GM21367 (cell line): ENCODE measurements at regions not wholly inside any gene's neighbourhood (a gene's known extent, or its start where the extent isn't known, plus 50 kb on each side); places are given as distances from the start of the nearest gene placed in this dataset.

Experiments used
- ATAC-seq: cut with Tn5 transposase; IDR thresholded peaks from one replicate; pipeline ENCODE4 v1.9.1; 2021; ENCODE audit not compliant: unreplicated experiment

DNA sequence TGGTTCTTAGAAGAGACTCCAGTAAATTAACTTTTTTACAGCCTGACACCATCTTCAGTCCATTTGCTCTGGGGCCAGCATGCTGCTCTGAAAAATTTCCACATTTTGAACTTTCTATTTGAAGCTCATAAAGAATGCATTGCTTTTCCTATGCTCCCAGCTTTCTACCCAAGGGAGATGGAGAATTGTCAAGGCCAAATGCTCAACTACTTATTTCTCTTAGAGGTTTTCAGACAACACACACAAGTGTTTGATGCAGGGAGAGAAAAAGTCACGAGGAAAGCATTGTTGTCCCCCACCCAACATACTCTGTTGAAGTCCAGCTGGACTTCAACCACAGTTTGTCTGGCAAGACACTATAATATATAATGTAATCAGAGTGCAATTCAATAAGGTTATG, 100.3 kb upstream of the CADPS start:
- ATAC-seq: no peak

DNA sequence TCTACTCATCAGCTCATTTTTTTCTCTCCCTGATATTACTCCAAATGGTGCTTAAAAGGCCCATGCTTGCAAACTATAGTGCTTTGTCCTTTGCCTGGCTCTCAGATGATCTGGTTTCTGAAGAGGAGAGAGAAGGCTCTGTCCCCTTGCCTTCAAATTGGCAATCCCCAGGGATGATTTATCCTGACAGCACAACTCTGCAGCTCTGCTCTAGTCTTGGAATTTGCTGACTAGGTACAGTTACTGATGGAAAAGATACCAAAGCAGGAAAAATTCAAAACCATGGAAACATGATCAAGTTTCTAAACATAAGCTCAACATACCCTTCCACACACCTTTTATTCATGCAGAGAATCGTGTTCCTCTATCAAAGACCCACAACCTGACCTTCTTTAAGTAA, 106.7 kb upstream of the CADPS start:
- no peak for ATAC-seq

DNA sequence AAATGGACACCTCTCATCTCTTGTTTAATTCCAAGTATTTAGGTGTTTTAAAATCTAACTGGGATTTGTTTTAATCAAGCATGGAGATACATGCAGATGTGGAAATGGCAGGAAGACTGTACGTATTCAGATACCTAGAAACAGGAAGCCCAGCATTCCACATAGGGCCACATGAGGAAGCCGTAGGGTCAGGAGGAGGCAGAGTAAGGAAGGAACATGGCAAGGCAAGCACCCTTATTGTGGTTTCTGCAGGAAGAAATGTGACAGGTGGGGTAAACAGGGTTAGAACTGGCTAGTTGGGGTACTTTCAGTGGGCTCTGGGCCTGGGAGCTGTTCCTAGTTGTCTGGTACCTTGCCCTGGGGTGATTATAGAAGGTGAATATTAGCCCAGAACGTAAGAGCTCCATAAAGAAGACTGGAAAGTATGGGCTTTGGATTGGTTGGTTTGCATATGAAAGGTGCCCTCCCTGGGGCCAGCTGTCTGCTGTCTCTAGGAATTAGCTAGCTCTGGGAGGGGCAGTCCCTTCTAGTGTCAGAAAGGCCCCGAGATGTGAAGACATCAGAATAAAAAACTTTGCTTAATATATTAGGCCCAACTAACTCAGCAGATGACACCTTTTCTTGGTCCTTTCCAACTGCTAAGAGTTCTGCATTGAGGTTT, 107.7 kb upstream of the CADPS start:
- no peak for ATAC-seq

DNA sequence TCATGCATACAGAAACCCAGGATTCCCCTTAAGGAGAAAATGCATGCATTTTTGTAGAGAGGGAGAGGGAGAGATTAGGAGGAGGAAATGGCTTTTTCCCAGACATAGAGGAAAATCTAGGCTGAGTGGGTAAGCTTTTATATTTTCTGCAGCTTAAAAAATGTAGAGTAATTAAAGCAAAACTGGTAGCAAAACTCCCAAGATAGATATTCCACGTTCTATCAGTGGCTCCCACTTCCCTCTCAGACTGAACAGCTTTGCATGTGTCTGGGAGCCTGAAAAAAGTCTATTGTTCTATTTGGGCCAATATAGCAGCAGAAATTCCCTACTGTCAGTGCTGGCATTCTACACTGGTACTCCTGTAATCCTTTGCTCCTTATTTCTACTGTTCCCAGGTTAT, 110.8 kb upstream of the CADPS start:
- ATAC-seq: no peak

DNA sequence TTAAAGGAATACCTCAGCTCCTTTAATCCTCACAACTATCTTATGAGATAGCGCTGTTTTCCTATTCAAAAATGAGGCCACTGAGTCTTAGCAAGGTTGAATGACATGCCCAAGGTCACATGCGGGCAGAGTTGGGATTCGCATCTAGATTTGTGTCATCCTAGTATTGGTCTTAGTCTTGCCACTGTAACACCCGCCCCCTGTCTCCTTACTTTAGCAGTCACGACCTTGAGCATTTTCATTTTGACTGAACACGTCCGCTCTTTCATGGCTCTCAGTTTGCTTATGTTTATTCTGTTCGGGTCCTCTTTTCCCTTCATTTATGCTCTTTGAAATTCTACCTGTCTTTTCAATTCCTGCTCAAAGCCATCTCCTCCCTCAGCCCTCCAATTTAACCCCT, 112.5 kb upstream of the CADPS start:
- no peak for ATAC-seq

DNA sequence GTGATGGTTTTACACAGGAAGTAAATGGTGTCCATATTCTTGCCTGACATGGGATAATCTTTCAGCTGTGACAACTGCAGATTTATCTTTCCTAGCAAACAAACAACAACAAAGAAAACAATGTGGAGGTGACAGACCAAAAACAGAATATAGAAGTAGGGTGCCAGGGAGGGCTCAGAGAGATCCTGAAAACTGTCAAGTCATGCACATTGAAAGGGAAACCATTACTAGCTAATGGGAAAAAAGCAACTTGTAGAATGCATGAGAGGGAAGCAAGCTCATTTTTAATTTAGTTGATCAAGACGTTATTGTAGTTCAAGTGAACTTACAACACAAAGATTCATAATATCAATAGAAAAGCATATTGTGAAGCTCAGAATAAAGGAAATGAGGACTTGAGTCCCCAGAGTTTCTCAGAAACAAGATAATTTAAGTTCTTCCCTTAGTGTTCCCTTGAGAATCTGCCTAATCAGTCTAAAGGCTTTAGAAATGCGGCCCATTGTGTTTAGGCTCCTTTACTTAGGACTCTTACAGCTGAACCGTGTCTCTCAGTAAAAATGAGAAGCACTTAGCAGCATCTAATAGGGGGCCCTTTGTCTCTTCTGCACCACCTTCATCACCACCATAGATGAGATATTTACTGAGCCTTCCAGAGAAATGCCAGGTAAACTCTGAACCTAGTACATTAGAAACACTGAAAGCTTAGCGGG, 115.6 kb upstream of the CADPS start:
- no peak for ATAC-seq

DNA sequence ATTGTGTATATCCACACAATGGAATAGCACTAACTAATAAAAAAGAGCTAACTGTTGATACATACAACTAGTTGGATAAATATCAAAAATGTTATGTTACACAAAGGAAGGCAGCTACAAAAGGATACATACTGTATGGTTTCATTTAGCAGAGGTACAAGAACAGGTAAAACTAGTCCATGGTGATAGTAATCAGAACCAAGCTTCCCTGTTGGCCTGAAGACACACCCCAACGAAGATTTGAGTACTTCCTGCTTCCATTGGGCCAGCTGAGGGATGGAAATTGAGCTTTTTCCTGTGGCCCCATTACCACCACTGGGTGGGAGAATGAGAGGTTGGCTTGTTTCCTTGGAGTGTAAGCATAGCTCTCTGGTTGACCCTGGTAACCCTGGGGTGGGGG, 117.3 kb upstream of the CADPS start:
- no peak for ATAC-seq

DNA sequence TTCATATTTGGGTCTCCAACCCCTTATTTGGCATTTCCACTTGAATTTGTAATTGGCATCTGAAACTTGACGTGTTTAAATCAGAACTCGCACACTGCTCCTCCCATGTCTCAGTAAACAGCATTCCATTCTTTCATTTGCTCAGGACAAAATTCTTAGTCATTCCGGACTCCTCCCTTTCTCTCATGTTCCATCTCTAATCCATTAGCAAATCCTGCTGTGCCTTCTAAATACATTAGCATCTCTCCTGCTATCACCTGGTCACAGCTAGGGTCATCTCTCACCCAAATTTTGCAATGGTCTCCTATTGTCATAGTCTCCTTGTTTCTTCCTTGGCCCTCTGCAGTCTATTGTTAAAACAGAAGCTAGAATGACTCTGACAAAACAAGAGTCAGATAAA, 119.9 kb upstream of the CADPS start:
- no peak for ATAC-seq

DNA sequence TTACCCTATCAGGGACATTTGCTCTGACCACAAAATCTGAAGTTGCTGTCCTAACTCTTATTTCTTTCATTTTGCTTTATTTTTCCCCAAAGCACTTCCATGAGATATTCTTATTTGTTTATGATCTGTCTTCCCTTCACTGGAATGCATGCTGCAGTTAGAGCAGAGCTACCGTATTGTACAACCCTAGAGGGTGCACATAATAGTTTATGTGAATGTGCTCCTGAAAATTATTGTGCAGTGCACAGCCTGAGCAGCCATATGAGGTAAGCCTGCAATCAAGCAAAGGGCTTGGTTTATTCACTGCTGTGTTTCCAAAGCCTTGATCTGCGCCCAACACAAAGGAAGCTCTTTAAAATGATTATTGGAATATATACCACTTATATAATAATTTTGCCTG, 120.3 kb upstream of the CADPS start:
- ATAC-seq: no peak

DNA sequence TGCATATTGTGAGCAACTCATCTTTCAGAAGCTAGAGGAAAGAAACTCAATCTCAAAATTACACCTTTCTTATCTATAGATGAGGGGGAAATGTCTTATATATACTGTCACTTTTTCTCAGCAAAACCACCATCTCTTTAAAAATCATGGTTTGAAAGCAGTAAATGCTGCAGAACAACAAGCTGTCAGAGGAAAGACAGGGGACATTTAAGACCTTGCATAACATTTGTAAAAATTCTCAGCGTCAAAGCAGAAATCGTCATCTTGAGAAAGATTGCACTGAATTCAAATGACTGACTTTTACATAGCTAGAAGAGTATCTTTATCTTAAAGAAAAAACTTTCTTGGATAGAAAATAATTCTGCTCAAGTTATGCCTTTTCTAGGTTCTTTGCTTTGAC, 122.2 kb upstream of the CADPS start:
- no peak for ATAC-seq

DNA sequence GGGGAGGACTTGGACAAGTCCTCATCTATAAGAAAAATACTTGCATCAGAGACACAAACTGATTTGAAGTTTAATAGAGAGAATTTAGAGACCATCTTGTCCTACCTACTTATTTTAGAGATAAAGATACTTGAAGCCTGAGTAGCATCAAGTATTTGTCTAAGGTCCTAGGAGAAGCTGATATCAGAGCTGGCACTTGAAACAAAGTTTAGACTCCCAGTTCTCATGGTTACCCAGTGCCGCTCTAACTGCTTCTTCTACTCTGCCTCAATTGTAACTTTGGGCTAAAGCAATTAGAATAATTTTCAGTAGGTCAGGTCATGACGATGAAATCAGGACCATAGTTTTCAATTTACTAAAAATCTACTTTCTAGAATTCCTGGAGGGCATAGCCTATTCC, 123.9 kb upstream of the CADPS start:
- ATAC-seq: no peak

DNA sequence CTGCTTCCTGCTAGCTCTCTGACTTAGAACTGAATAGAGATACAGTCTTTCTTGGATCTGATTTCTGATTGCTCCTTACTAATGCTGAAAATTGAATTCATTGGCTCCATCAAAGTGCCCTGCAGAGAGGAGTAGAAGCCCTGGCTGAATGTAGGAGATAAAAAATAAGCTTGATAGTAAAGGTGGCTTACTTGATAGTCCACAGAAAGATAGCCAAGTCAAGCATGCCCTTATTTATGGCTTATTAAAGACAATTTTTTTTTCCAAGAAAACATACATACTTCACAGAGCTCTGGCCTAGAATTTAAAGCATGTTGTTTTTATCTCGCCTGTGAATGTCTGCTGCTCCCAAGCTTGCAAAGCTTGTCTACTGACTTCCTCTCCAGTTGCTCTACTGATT, 124.6 kb upstream of the CADPS start:
- no peak for ATAC-seq

DNA sequence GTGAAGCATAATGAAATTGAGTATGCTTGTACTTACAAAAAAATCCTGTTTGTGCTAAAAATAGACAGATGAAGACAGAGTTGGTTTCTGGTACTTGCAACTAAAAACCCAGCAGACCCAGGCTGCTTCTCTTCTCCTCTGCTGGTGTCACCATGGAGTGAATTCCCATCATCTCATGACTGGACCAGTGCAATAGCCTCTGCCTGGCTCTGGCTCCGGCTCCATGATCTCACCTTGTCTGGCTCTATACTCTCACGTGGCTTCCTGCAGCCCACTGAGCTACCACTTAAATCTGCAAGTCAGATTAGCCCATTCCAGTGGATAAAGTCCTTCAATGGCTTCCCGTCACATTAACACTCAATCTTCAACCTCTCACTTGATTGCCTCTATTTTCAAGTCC, 129.2 kb upstream of the CADPS start:
- ATAC-seq: no peak

DNA sequence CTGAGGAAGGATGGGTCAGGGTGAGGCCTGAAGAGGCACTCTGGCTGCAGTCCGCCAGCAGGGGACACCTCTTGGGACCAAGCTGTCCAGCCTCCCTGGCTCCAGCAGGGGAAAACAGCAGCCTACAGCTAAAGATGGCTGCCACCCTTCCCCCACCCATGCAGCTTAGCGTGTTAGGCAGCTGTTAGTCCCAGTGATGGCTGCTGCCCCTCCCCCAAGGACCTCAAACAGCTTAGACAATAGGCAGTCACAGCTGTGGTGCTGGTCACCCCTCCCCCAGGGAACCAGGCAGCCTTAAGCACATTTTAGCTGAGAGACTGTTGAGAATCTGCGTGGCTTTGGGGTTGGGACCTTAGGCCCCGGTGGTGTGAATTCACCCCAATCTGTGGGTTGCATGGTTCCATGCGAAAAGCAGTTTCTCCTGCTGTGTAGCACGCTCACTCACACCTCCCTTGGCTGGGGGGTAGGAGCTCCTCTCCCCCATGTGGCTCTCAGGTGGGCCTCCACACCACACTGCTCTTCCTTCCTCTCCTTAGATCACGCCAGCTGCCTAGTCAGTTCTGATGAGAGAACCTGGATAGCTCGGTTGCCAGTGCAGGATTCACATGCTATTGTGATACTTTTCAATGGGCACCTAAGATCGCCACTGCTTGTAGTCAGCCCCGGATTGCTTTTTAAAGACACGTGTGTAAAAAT, 140.5 kb upstream of the CADPS start:
- ATAC-seq: no peak

DNA sequence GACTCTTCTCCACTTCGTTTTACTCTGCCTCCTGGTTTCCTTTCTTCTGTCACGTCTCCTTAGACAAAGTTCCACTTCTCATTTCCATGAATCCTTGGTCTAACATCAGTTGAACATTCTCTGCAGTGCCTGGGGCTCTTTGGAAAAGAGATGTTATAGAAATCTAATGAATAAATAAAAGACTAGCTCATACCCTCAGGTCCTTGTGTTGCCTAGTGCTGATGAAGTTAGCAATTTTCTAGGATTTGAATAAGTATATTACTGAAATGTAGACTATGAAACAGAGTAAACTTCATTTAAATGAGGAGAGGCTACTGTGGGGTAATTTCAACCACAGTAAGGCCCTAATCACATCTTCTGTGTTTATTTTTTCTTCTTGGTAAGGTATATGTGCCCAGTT, 146.9 kb upstream of the CADPS start:
- ATAC-seq: no peak

DNA sequence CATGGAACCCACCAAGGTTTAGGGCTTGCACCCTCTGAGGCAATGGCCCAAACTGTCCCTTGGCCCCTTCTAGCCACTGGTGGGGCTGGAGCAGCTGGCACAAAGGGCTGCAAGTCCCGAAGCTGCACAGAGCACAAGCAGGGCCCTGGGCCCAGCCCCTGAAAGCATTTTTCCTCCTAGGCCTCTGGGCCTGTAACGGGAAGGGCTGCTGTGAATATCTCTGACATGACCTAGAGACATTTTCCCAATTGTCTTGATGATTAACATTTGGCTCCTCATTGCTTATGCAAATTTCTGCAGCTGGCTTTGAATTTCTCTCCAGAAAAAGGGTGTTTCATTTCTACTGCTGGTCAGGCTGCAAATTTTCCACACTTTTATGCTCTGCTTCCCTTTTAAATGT, 151.5 kb upstream of the CADPS start:
- ATAC-seq: no peak

DNA sequence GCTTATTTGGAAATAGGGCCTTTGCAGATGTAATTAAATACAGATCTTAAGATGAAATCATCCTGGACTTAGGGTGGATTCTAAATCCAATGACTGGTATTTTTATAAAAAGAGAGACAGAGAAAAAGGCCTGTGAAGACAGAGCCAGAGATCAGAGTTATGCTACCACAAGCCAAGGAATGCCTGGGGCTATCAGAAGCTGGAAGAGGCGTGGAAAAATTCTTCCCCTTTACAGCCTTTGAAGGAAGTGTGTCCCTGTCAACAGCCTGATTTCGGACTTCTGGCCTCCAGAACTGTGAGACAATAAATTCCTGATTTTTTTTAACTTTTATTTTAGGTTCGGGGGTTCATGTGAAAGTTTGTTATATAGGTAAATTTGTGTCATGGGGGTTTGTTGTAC, 154.1 kb upstream of the CADPS start:
- no peak for ATAC-seq

DNA sequence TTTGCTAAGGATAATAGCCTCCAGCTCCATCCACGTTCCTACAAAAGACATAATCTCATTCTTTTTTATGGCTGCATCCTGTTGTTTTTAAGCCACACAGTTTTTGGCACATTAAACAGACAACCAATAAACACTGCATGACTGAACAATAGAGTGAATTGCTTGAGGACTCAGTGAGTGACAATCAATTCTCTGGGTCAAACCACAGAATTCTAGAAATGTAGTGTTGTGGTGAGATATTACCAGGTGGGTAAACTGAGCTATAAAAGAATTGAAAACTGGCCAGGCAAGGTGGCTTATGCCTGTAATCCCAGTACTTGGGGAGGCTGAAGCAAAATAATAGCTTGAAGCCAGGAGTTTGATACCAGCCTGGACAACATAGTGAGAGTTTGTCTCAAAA, 154.7 kb upstream of the CADPS start:
- no peak for ATAC-seq

DNA sequence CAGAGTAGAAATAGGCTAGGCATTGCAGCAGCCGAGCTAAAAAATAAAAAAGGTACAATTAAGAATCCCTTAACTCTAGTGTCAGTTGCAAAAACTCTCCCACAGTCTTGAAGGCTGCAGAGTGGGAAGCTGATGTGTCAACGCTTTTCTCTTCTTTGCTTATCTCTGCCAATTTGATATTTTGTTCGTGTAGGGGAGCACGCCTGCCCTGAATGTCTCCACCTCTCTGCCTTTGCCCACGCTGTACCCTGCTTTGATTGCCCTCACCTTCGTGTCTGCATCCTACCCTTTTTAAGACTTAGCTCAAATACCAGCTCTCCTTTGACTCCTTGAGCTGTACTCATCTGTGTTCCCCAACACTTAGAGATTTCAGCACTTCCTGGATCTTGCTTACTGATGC, 155.4 kb upstream of the CADPS start:
- ATAC-seq: no peak

DNA sequence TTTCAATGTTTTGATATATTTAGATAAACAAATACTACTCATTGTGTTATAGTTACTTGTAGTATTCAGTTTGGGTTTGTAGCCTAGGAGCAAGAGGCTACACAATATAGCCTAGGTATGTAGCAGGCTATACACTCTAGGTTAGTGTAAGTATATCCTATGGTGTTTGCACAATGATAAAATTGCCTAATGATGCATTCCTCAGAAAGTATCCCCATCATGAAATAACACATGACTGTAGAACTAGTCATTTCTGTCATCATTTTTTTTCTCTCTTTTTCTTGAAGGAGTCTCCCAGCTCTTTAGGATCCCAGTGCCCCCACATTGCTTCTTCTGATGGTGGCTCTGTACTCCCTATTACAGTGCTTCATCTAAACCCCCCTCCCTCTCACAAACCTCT, 157.7 kb upstream of the CADPS start:
- ATAC-seq: no peak

DNA sequence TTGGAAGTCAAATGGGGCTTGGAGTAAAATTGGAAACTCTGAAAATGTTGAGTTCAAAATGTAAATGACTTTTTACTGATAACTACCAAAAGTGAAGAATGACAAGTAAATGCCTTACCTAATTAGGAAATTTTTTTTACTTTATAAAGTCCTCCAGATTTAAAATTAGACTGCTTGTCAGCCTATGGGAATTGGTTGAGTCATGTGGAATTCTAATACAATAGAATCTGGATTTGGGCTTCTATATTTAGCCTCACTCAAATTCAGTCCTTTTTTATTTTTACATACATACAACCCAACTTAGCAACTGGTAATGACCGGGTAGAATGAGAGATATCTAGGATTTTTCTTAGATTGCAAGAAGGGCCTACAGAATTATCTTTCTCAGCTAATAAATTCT, 158.9 kb upstream of the CADPS start:
- no peak for ATAC-seq

DNA sequence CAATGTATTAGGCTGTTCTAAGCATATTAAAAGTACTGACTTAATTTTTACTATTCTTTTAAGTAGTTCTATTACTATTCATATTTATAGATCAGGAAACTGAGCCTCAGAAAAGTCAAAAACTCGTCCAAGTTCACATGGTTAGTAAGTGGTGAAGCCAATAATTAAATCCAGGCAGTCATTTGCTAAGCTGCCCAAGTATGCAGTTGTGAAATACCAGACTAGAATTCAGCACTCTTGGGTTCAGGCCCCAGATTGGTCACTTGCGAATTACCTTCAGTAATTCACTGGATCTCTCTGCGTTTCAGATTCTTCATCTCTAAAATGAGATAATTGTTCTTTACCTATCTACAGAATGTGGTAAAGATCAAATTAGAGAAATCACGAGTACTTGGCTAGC, 161.9 kb upstream of the CADPS start:
- no peak for ATAC-seq

DNA sequence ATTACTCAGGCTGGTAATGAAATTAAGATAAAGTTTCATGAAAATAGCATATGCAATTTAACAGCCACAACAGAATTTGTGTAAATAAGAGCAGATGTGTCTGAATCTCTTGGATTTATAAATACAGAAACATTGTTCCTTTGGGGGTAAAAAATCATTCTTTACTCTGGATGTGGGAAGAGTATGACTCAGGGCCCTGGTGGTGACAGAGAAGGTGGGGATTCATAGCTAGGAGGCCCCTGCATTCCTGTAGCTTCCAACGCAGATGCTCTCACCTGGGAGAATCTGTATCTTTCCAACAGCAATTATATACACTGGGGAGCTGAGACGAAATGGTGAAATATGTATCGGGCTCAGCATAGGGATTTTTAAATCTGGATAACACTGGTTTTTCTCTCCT, 167.6 kb upstream of the CADPS start:
- no peak for ATAC-seq
